Type B pancreatic cell (in vitro differentiated cells): ENCODE measurements at regions not wholly inside any gene's neighbourhood (a gene's known extent, or its start where the extent isn't known, plus 50 kb on each side); places are given as distances from the start of the nearest gene placed in this dataset.

Experiments used
- DNase-seq: peaks from one replicate; pipeline ENCODE4 v3.0.0; 2021; ENCODE audit warnings: mixed read lengths; ENCODE audit not compliant: unreplicated experiment; ENCODE audit errors: extremely low spot score
- H3K27ac Mint-ChIP-seq: 2 replicates; pipeline ENCODE4 v1.8.0; 2021; ENCODE audit warnings: mild to moderate bottlenecking, mixed read lengths
- H3K27me3 Mint-ChIP-seq: 2 replicates; pipeline ENCODE4 v1.8.0; 2021; ENCODE audit warnings: mixed read lengths
- H3K36me3 Mint-ChIP-seq: 2 replicates; pipeline ENCODE4 v1.8.0; 2021; ENCODE audit warnings: mixed read lengths
- H3K4me1 Mint-ChIP-seq: one replicate; pipeline ENCODE4 v1.8.0; 2021; ENCODE audit warnings: mixed read lengths; ENCODE audit not compliant: unreplicated experiment
- H3K4me3 Mint-ChIP-seq: 2 replicates; pipeline ENCODE4 v1.8.0; 2021; ENCODE audit warnings: mild to moderate bottlenecking, mixed read lengths
- H3K9me3 Mint-ChIP-seq: 2 replicates; pipeline ENCODE4 v1.8.0; 2021; ENCODE audit warnings: mixed read lengths
- CTCF ChIP-seq: fragments of 200-600 bp; sonication (generic); conservative IDR thresholded peaks from 2 replicates; pipeline ENCODE4 v1.5.0; 2021; ENCODE audit warnings: antibody characterized with exemption, mild to moderate bottlenecking

GRCh38 chrX:68988865-68989264 lies 160.0 kb downstream of the EFNB1 start:
- Mint-ChIP-seq H3K36me3 (no peaks in the 10 kb centered on the region), H3K4me3 (no peak overlapping the region), H3K27ac (no peak overlapping the region), H3K4me1 (peaks cover 11% of the 10 kb centered on the region), H3K27me3 (no peaks in the 10 kb centered on the region), H3K9me3 (no peaks in the 10 kb centered on the region)
- TF ChIP-seq CTCF, result no peak
- DNase-seq, result no peak

GRCh38 chrX:68985135-68985755 lies 156.4 kb downstream of the EFNB1 start:
- H3K36me3 Mint-ChIP-seq, result no peaks in the 10 kb centered on the region
- peaks cover 5% of the 10 kb centered on the region for H3K9me3 Mint-ChIP-seq
- H3K27ac Mint-ChIP-seq, result no peak overlapping the region
- DNase-seq, result peak; percentile 42
- peaks cover 16% of the 10 kb centered on the region for H3K4me1 Mint-ChIP-seq
- no peaks in the 10 kb centered on the region for H3K27me3 Mint-ChIP-seq
- TF ChIP-seq CTCF, result peak; percentile 25
- no peak overlapping the region for H3K4me3 Mint-ChIP-seq

DNA sequence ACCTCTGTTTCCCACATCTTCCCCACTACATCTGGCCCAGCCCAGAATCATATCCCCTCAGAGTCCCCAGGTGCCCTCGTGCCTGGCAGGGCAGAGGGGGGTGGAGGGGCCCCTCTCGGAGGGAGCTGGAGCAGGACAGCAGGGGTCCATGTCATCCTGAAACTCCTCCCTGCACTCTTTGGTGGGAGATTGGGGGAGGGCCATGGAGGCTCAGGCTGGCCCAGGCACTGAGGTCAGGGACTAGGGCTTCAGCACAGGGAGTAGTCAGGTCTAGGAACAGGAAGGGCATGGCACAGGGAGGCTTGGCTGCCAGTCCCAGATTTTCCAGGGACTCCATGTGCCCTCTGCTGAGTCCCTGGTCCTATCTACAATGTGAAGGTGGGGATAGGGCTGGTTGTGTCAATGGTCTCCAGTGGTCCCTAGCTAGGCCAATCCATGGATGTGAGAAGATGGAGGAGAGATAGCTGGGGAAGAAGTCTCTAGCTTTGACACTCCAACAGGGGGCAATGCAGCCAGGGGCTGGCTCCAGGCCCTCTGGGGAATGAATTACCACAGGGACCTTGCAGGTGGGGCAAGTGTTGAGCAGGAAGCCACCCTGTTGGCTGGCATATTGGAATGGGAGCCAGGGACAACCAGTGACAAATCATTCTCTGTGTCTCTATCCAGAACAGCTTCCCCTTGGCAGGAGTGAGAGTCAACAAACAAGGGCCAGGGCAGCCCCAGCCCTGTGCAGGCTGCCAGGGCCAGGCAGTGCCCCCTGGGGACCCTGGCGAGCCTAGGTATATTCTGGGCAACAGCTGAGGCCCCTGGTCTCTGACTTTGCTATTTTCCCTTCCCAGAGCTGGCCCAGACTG lies 154.4 kb downstream of the EFNB1 start:
- no peaks in the 10 kb centered on the region for H3K27me3 Mint-ChIP-seq
- no peak overlapping the region for H3K4me3 Mint-ChIP-seq
- H3K4me1 Mint-ChIP-seq, result peaks cover 20% of the 10 kb centered on the region
- H3K36me3 Mint-ChIP-seq, result no peaks in the 10 kb centered on the region
- peaks cover 5% of the 10 kb centered on the region for H3K9me3 Mint-ChIP-seq
- DNase-seq, result no peak
- TF ChIP-seq CTCF, result no peak
- H3K27ac Mint-ChIP-seq, result no peak overlapping the region

DNA sequence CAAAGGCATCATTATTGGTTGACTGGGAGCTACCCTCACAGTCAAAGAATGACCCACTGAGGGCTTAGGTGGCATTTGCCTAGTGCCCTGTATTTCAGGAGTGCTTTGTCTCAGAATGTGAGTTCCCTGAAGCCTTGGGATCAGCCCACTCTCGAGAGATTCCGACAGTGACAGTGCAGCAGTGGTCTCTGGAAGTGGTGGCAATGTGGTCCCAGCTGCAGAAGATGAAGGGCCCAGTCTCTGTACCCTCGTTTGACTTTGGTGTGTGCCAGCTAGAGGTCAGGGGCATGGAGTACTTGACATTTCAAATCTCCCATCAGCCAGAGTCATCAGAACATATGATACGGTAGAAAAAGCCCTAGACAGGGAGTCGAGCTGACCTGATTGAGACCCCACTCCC lies 153.7 kb downstream of the EFNB1 start:
- DNase-seq, result no peak
- peak overlapping the region; percentile 97 for H3K27ac Mint-ChIP-seq
- H3K36me3 Mint-ChIP-seq, result no peaks in the 10 kb centered on the region
- H3K4me3 Mint-ChIP-seq, result peak overlapping the region; percentile 42
- H3K9me3 Mint-ChIP-seq, result peaks cover 5% of the 10 kb centered on the region
- no peak for TF ChIP-seq CTCF
- H3K27me3 Mint-ChIP-seq, result no peaks in the 10 kb centered on the region
- H3K4me1 Mint-ChIP-seq, result peaks cover 26% of the 10 kb centered on the region

DNA sequence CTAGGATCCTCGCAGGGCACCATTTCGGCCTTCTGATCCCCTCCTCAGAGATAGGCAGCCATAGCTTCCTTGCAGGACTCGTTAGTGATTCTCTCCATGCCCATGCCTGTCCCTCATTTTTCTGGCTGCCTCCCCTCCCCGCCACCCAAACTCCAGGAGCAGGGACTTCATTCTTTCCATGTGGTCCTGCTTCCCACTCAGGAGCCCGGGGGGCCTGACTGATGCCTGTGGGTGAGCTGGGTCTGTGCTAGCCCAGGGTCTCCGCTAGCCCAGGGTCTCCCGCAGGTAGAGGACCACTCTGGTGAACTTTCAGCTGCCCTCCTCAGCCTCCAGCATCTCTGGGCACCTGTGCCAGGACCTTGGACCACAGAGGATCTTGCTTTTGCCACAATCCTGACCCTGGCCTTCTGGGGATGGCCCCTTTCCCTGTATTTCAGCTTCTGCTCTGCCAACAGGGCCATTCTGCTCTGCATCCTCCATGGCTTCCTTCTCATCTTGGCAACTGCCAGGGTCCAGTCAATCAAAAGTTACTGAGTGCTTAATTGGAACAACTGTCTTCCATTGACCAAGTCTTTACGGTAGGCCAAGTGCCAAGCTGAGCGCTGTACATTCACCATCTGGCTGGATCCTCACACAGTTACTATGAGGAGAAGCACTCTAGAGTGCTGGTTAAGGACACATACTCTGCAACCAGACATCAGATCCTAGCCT lies 152.2 kb downstream of the EFNB1 start:
- H3K36me3 Mint-ChIP-seq, result no peaks in the 10 kb centered on the region
- H3K9me3 Mint-ChIP-seq, result peaks cover 5% of the 10 kb centered on the region
- H3K4me3 Mint-ChIP-seq, result no peak overlapping the region
- no peaks in the 10 kb centered on the region for H3K27me3 Mint-ChIP-seq
- H3K27ac Mint-ChIP-seq, result peak overlapping the region; percentile 97
- peaks cover 26% of the 10 kb centered on the region for H3K4me1 Mint-ChIP-seq
- DNase-seq, result no peak
- TF ChIP-seq CTCF, result no peak
